Parathyroid adenoma (tissue), 2 donors: ENCODE measurements at regions not wholly inside any gene's neighbourhood (a gene's known extent, or its start where the extent isn't known, plus 50 kb on each side); places are given as distances from the start of the nearest gene placed in this dataset.

Experiments used
- H2AFZ ChIP-seq: fragments of 300-600 bp; sonication (generic); one replicate; pipeline ENCODE4 v1.7.0; 2017; ENCODE audit warnings: antibody characterized with exemption, mild to moderate bottlenecking
- H3K27ac ChIP-seq: fragments of 300-600 bp; sonication (generic); one replicate; pipeline ENCODE4 v1.7.0; 2017
- H3K27me3 ChIP-seq: fragments of 300-600 bp; sonication (generic); one replicate; pipeline ENCODE4 v1.7.0; 2017; ENCODE audit warnings: low read length; ENCODE audit not compliant: control insufficient read depth, insufficient read depth
- H3K36me3 ChIP-seq: fragments of 300-600 bp; sonication (generic); one replicate; pipeline ENCODE4 v1.7.0; 2017; ENCODE audit warnings: low read length; ENCODE audit not compliant: control insufficient read depth, insufficient read depth
- H3K4me1 ChIP-seq: fragments of 300-600 bp; sonication (generic); one replicate; pipeline ENCODE4 v1.7.0; 2017; ENCODE audit warnings: control low read depth
- H3K4me2 ChIP-seq: fragments of 300-600 bp; sonication (generic); one replicate; pipeline ENCODE4 v1.7.0; 2017; ENCODE audit warnings: low read length
- H3K4me3 ChIP-seq: fragments of 300-600 bp; sonication (generic); one replicate; pipeline ENCODE4 v1.7.0; 2017; ENCODE audit warnings: low read depth, low read length
- H3K79me2 ChIP-seq: fragments of 300-600 bp; sonication (generic); one replicate; pipeline ENCODE4 v1.7.0; 2017; ENCODE audit warnings: control low read depth
- H3K9ac ChIP-seq: fragments of 300-600 bp; sonication (generic); one replicate; pipeline ENCODE4 v1.7.0; 2017; ENCODE audit warnings: mild to moderate bottlenecking
- H3K9me3 ChIP-seq: fragments of 300-600 bp; sonication (generic); one replicate; pipeline ENCODE4 v1.7.0; 2017; ENCODE audit warnings: low read length; ENCODE audit not compliant: control insufficient read depth
- TF ChIP-seq, protein P1 (sequence below): fragments of 300-600 bp; sonication (generic); IDR thresholded peaks from one replicate; pipeline ENCODE4 v1.7.0; 2017; ENCODE audit warnings: antibody characterized with exemption, mild to moderate bottlenecking
- donor health status: primary hyperparathyroidism.

DNA sequence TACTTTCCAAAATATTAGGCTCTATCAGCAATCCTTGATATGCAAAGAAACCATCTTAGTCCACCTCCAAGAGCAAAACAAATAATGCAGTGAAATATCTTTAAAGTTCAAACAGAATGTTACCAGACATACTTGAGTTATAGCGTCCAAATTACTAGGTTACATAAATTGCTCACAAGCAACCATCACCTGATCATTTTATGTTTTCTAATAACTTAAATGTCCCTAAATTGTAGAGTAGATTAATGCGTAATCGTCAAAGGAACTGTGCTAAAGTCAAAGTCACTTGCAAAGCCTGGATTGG lies 350.6 kb upstream of the ARGLU1 start:
- TF ChIP-seq, protein P1, sequence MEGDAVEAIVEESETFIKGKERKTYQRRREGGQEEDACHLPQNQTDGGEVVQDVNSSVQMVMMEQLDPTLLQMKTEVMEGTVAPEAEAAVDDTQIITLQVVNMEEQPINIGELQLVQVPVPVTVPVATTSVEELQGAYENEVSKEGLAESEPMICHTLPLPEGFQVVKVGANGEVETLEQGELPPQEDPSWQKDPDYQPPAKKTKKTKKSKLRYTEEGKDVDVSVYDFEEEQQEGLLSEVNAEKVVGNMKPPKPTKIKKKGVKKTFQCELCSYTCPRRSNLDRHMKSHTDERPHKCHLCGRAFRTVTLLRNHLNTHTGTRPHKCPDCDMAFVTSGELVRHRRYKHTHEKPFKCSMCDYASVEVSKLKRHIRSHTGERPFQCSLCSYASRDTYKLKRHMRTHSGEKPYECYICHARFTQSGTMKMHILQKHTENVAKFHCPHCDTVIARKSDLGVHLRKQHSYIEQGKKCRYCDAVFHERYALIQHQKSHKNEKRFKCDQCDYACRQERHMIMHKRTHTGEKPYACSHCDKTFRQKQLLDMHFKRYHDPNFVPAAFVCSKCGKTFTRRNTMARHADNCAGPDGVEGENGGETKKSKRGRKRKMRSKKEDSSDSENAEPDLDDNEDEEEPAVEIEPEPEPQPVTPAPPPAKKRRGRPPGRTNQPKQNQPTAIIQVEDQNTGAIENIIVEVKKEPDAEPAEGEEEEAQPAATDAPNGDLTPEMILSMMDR = no peak
- Histone ChIP-seq H3K27ac (peak overlapping the region; percentile 69), H3K79me2 (no peaks in the 10 kb centered on the region), H3K4me3 (peak overlapping the region; percentile 83), H2AFZ (peak overlapping the region; percentile 33), H3K4me1 (no peaks in the 10 kb centered on the region), H3K9me3 (no peaks in the 10 kb centered on the region), H3K4me2 (peak overlapping the region; percentile 94), H3K36me3 (no peaks in the 10 kb centered on the region), H3K27me3 (no peaks in the 10 kb centered on the region), H3K9ac (no peak overlapping the region)

DNA sequence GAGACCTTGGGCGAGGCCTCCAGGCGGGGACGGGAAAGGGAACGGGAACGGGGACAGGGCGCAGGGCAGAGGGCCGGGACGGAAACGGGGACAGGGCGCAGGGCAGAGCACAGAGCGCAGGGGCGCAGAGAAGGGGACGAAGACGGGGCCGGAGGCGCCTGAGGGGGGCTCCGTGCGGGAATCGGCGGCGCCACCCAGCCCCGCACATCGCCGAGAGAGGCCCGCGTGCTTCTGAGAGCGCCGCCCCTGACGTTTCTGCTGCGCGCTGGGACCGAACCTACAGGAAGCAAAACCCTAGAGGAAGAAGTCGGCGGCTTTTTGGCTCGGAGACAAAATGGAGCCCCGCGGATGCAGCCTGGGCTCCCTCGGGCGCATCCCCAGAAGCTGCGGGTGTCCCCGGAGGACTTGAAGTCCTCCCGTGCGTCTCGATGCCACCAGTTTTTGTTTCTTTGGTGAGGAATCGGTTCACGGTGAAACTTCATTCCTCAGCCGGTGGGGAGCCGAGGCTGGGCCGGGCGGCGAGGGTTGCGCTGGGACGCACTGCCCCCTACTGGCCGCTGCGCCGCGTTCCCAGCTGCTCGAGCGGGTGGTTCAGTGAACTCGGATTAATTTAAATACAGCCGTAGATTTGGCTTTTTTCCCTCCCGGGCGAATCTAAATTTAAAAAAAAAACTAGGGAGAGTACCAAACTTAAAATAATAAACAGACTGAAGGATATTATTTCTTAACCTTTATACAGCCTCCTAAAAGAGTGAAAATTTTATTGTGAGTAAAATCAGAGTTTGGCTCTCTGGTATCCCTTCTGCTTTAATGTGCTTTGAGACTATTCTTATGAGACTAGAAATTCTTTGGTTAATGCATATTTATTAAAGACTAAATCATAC lies 350.0 kb upstream of the ARGLU1 start:
- TF ChIP-seq, protein P1 = peak; percentile 84
- no peak overlapping the region for H3K9ac ChIP-seq

DNA sequence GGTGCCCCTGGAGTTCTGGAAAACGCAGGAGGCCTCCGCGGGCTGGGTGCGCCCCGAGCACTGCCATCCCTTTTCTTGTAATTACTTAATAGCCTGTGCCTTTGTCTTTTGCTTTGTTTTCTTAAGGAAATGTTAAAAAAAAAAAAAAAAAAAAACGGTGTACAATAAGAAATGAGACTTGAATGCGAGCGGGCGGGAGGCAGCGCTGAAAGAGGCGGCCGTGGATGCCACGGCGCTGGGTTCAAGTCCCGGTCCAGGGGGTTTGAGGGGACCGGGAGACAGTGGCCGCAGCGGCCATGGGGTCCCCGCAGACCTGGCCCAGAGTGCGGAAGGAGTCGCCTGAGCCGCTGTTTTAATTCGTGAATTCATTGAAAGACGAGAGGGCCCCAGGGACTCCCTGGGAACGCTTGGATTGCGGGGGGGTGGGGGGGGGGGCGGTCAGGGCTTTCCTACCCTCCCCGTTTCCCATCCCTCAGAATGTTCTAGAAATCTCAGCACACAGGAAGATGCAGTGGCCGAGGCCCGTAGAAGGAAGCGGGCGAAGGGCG lies 349.2 kb upstream of the ARGLU1 start:
- no peaks in the 10 kb centered on the region for H3K36me3 ChIP-seq
- no peaks in the 10 kb centered on the region for H3K9me3 ChIP-seq
- H3K79me2 ChIP-seq = no peaks in the 10 kb centered on the region
- H3K4me1 ChIP-seq = no peaks in the 10 kb centered on the region
- peak overlapping the region; percentile 83 for H3K4me3 ChIP-seq
- peak overlapping the region; percentile 63 for H3K27ac ChIP-seq
- H3K27me3 ChIP-seq = no peaks in the 10 kb centered on the region
- peak overlapping the region; percentile 78 for H2AFZ ChIP-seq
- H3K4me2 ChIP-seq = peak overlapping the region; percentile 94
- TF ChIP-seq, protein P1 = no peak
- no peak overlapping the region for H3K9ac ChIP-seq

More for the DNA sequence above, 350.0 kb upstream of the ARGLU1 start:
- Histone ChIP-seq H3K9me3 (no peaks in the 10 kb centered on the region), H2AFZ (peak overlapping the region; percentile 78), H3K4me2 (peak overlapping the region; percentile 94), H3K36me3 (no peaks in the 10 kb centered on the region), H3K27ac (peak overlapping the region; percentile 69), H3K4me3 (peak overlapping the region; percentile 83), H3K79me2 (no peaks in the 10 kb centered on the region), H3K4me1 (no peaks in the 10 kb centered on the region), H3K27me3 (no peaks in the 10 kb centered on the region)

DNA sequence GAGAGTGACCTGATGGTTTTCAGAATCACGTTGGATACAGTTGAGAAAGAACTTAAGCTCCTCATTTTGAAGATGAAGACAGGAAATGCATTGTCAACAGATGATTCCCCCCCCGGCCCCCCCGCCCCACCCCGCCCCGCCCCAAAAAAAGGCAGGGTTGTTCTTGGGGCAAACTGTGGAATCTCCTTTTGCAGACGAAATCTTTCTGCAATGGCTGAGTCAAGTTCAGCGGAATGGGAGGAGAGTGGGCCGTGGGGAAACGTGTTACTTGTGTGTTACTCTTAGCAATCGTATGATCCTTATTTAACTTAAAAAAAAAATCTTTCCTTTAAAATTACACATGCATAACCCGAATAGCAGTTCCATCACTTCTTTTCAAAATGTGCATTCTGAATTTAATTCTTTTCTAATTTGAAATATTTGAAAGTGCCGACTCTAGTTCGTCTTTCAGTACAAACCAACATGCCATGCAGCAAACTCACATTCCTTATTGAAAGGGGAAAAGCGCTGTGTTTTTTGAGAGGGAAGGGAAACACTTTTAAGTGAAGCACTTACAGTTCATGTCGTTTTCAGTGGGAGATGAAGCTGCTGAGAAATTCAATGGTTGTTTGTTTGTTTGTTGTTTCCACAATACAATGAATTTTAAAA lies 348.5 kb upstream of the ARGLU1 start:
- Histone ChIP-seq H3K4me2 (peak overlapping the region; percentile 2), H3K36me3 (no peaks in the 10 kb centered on the region), H3K4me1 (no peaks in the 10 kb centered on the region), H2AFZ (no peak overlapping the region), H3K79me2 (no peaks in the 10 kb centered on the region), H3K27me3 (no peaks in the 10 kb centered on the region), H3K27ac (peak overlapping the region; percentile 63), H3K4me3 (no peak overlapping the region), H3K9ac (no peak overlapping the region), H3K9me3 (no peaks in the 10 kb centered on the region)
- TF ChIP-seq, protein P1 = no peak
